Islet precursor cell (in vitro differentiated cells): ENCODE measurements at regions not wholly inside any gene's neighbourhood (a gene's known extent, or its start where the extent isn't known, plus 50 kb on each side); places are given as distances from the start of the nearest gene placed in this dataset.
"Not testable (repeated sequence)": the region's sequence is repeated elsewhere in the genome, so short reads cannot be mapped to it uniquely, and the experiment has no call there.

Source experiments
- DNase-seq: peaks from one replicate; pipeline ENCODE4 v3.0.0-alpha.2; 2018

DNA sequence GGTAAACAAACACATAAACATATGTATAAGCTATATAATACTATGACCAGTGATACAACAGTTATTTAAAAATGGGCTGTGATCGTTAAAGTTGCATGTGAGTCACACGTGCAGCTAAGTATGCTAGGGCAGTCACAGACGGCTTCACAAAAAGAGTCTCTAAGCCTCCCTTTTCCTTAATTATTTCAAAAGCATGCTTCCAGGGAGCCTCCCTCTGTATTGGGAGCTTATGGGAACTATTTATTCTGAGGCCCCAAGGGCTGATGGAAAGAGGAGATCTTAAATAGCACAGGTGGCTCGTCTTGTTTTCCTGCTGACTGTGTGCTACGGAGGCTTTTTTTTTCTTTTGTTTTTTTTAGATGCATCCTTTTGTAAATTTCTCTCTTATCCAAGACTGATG lies 94.3 kb downstream of the ADCYAP1 start:
- DNase-seq: no peak

DNA sequence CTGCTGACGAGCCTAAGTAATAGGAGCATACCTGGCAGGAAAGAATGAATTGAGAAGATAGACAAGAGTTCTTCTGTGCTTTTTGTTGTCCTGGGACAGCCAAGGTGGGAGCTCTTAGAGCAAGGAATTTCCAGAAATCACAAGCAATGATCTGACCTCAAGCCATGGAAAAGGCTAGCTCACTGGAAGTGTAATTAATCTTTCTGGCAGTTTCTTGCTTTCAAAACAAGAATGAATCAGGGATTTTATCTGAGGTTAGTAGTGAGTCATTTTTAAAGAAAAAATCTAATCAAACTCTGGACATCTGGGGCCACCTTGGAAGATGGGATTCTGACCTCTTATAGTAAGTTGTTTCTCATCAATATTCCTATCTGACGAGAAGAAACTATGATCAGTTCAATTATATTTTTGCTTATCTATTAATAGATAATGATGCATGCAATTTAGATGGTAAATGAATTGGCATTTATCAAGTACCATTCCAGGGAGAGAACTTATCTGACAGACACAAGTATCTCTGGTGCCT lies 98.0 kb downstream of the ADCYAP1 start:
- DNase-seq: no peak

DNA sequence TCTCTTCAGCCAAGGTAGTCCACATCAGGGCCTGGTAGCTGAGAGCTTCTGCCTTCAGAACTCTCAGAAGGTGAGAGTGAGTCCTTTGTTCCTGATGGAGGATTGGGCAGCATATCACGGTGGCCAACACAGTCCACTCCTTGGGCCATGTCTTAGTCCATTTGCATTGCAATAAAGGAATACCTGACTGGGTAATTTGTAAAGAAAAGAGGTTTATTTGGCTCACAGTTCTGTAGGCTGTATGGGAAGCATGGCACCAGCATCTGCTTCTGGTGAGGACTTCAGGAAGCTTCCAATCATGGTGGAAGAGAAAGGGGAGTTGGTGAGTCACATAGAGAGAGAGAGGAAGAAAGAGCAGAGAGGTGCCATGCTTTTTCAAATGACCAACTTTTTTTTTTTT lies 98.8 kb downstream of the ADCYAP1 start:
- no peak for DNase-seq

DNA sequence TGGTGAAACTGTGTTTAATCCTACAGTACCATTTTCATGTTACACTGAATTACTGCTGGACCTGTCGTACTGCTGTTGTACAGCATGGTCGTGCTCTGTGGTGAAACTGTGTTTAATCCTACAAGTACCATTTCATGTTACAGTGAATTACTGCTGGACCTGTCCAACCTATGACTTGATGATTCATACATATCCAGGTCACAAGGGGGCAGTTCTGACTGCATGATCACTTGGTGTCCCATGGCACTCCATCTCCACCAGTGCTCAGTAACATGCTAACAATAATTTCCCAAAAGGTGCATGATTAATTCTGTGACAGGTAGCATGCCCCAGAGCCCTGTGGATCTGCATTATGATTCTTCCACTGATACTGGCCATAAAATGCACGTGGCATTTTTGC lies 101.6 kb downstream of the ADCYAP1 start:
- DNase-seq: no peak

DNA sequence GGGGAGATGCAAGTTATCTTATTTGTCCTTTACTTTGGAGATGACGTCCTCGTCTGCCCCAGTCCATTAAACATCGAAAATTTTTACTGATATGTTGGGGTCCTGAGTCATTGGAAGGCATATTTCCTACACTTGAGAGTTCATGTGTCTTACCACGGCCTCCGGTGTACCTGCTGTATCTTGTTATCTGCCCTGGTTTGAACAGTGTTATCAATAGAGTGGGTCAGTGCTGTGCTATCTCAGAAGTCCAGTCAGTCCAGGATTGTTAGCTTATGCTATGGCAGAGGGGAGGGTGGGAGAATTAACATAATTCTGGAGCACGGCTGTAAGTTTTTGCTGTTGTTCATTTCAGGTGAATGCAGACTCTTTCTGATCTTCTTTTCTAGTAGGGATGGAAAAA lies 102.3 kb downstream of the ADCYAP1 start:
- no peak for DNase-seq

DNA sequence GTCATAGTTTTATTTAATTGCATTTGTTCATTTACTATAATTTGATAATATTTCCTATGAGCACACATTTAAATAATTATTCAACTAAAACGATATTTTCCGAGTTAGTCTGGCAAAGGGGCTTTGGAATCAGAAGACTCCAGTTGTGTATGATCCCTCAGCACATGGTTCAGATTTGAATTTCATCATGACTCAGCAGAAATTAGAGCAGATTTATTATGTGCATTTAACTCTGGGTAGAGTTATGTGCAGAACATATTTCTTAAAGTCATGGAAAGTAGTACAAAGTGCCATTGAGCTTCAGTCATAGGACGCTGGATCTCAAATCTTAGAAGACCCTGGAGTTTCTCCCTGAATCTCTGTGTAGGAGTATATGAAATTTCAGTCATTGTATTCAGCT lies 106.7 kb downstream of the ADCYAP1 start:
- no peak for DNase-seq

DNA sequence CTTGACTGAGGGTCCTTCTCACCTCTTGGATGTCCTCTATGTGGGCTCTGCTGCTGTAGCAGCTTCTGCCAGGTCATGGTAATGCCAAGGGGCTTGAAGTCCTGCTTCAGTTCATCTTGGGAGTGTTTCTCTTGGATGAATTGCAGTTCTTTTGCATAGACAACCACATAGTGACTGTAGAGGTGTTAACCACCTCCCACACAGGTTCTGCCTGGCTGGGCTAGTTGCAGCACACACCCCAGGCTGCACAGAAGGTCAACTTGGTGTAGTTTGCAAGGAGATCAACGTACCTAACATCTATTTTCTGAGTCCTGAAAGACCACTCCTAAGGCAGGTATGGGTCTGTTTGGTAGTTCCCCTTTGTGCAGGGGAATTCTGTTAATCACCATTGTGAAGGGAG lies 108.1 kb downstream of the ADCYAP1 start:
- no peak for DNase-seq

DNA sequence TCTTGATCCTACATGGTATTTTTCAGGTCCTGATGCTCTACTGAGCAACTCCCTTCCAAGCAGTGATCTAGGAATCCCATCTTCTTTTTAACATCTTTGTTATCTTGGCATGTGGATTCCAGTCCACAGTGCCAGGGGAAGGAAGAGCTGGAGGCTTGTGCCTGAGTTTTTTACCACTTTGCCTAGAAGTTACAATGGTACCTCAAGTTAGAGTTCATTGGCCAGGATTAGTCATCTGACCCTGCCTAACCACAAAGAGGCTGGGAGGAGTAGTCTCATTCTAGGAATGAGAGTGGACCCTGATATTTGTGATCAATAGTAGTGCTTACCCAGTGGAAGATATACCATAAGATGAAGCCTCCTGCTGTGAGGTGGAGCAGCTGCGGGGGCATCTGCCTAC lies 109.3 kb downstream of the ADCYAP1 start:
- no peak for DNase-seq

DNA sequence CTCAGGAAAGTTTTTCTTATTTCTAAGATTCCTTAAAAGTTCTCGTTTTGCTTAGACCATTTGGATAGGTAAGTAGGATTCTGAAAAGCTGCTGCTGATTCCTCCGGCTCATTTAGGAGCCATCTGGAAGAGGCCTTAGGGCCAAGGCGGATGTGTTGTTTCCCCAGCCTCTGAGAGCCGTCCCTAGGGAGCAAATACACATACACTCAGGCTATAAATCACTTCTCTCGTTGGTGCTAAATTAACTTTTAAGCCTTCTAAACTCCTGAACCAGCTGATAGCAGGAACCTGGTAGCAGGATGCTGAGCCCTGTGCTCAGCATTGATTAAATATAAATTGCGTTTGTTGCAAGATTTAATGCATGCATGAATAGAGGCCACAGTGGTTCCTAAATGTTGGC lies 109.8 kb downstream of the ADCYAP1 start:
- peak; percentile 62 for DNase-seq

DNA sequence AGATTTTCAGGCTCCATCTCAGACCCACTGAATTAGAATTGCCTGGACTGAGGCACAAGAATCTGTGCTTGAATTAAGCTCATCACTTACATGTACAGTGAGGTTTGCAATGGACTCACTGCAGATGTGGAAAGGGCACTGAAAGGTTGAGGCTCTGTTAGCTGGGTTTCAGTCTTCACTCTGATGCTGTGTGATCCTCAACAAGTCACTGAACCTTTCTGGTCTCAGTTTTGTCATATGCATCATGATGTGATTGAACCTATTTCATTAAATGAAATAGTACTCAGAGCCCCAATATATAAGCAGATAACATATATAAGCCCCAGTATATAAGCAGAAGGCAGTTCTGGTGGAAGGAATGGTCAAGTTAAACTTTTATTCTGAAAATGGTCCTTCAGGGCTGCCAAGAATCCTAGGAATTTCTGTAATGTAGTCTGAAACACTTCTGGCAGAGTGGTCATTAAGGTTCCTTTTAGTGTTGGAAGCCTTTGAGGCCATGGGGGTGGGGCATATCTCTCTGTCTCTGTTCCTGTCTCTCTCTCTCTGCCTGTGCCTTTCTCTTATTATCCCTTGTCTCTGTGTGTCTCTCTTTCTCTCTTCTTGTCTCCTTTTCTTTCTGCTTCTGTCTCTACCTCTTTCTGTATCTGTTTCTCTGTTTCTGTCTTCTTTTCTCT lies 110.4 kb downstream of the ADCYAP1 start:
- DNase-seq: peak; percentile 86

DNA sequence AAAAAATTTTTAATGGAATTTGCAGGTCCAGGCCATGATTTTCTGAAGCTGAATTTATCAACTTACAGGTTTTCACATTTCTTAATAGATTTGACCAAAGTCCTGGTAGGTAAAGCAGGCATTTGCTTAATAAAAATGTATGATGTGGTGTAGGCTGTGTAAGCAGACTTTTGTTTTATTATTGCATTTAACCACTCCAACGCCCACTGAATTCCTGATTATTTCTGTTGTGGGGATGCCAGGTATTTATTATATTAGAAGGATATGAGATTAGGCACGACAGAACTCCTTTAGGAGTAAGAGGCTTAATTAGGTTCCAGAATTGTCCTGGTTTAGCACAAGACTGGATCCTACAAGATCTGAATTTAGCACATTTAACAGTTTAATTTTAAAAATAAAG lies 111.1 kb downstream of the ADCYAP1 start:
- no peak for DNase-seq

DNA sequence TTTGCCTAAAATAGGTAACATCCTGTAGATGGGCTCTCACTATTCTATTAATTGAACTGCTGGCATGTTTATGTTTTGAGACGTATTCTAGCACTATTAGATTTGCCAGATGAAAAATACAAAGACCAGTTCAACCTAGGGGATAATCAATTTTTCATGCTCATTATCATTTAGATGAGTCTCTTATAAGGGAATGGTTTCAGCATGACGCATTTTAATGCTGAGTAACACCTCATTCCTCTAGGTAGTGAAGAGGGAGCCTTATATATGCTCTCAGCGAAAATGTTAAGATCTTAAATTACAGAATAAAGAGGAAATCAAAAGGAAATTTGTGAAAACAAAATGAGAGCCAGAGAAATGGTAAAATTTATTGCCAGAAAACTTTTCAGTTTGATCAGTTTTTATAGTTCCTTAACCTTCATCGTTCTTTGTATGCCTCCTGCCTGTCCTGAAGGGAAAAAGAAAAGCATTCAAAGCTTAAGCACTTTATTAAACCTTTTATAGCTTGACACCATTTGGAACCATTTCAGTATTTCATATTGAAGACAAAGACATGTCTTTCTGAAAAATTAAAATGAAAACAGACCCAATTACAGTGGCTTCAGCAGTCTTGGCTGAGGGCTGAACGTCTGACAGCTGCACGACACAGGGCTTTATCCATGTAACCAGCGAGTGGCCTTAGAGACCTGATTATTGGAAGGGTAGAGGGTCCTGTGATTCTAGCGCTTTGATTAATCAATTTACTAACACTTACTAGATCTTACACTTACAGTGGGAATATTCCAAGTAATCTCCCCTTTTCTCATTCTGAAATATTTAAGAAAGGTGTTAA lies 112.8 kb downstream of the ADCYAP1 start:
- no peak for DNase-seq

DNA sequence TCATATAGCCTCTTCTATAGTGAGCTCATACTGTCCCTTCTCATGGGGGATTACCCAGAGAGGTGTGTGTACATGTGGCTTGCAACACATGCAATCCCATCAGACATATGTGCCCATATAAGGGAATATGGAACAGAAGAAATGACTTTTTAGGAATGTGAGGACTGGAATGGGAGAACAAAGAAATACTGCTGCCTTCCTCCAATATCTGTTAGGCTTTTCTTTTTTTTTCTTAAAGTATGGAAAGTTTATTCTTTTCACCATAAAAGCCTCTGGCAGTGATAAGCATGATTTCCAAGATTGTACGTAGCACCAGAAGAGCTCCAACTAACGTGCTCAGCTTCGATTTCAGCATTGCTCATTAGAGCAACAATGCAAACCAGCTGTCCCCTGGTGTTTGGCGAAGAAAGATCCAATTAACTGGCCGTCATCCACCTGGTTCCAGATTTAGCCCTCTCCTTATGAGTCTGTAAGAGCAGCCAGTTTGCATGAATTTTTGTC lies 113.6 kb downstream of the ADCYAP1 start:
- no peak for DNase-seq

DNA sequence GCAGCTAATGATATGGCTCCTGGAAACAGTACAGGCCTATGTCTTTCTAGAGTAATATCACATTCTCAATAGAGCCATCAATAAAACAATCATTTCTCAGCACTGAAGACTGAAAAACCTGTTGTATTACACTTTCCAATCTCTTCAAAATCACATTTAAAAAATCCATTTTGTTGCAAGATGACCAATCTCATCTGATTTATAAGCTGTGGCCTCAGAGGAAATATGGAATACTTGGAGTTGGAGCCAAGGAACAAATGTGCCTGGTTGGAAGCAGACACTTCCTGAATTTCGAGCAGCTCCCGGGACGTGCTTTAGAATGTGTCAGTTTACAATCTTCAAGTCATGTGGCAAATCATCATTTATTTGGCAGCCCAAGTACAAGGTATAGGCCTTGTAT lies 114.5 kb downstream of the ADCYAP1 start:
- no peak for DNase-seq

DNA sequence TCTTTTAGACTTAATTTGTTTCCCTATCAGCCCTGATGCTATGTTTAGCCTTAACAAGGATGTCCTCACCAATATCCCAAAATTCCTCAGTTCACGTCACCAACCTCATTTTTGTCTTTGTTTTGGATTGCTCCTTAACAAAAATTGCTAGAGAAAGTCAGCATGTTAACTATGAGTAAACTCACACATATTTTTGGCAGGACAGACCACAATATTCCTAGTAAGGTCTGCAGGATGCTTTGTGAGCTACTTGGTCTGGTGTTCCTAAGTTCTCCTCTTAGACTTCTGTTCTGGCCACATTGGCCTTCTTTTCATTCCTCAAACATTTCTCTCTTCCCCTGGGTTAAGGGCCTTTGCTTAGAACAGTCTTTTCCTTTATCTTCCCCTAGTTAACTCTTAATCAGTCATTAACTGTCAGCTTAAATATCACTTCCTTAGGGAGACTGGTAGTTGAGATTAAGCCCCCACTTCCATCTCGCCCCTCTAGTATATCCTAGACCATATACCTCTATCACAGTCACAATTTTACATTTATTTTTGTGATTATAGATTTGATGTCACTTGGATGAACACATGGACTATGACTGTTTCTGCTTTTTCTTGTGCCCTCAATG lies 116.2 kb downstream of the ADCYAP1 start:
- DNase-seq: no peak

DNA sequence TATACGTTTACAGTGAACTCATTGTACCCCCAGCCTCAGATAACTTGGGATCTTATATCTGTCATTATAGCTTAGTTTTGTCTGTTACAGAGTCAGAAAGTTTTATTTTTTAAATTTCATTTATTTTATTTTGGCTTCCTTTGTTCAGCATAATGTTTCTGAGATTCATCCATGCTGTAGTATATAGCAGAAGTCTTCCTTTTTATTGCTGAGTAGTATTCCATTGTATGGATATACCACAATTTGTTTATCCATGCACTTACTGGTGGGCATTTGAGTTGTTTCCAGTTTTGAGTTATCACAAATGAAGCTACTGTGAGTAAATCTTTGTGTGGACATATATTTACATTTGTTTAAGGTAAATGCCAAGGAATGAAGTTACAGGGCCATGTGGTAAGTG lies 122.3 kb downstream of the ADCYAP1 start:
- DNase-seq: no peak

DNA sequence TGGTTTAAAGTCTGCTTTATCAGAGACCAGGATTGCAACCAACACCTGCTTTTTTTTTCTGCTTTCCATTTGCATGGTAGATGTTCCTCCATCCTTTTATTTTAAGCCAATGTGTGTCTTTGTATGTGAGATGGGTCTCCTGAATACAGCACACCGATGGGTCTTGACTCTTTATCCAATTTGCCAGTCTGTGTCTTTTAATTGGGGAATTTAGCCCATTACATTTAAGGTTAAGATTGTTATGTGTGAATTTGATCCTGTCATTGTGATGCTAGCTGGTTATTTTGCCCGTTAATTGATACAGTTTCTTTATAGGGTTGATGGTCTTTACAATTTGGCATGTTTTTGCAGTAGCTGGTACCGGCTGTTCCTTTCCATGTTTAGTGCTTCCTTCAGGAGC lies 128.4 kb downstream of the ADCYAP1 start:
- DNase-seq: not testable (repeated sequence)

DNA sequence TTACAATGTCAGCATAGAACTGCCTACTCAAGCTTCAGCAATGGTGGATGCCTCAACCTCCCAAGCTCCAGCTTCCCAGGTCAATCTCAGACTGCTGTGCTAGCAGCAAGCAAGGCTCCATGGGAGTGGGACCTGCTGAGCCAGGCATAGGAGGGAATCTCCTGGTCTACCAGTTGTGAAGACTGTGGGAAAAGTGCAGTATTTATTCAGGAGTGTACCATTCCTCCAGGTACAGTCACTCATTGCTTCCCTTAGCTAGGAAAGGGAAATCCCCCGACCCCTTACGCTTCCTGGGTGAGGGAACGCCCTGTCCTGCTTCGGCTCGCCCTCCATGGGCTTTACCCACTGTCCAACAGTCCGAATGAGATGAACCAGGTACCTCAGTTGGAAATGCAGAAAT lies 130.3 kb downstream of the ADCYAP1 start:
- DNase-seq: no peak

DNA sequence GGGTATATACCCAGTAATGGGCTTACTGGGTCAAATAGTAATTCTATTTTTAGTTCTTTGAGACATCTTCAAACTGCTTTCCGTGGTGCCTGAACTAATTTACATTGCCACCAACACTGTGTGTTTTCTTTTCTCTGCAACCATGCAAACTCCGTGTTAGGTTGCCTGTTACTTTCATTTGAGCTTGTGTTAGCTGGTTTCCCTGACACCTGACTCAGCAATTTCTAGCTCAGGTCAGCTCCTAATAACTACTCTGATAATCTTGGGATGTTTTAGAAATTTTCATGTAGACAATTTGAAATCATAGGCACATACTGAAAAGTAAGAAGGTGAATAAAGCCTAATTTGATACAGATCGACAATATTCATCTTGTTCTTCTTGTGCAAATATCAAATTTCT lies 132.3 kb downstream of the ADCYAP1 start:
- no peak for DNase-seq

DNA sequence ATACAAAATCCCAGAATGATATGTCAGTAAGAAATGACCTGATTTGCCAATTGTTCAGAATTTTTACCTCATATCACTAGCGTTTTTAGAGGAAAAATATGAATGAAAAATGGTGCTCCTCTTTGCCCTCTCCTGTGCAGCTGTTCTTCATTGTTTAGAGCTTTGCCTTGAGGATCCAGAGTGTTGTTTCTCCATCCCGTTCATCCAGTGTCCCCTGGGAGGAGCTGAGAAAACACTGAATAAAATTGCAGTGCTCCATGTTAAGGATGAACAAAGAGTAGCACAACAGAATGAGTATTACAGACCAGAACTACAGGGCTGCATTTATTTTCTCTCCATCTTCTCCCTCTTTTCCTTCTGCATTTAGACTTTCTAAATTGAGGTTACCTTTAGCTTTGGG lies 133.1 kb downstream of the ADCYAP1 start:
- no peak for DNase-seq

DNA sequence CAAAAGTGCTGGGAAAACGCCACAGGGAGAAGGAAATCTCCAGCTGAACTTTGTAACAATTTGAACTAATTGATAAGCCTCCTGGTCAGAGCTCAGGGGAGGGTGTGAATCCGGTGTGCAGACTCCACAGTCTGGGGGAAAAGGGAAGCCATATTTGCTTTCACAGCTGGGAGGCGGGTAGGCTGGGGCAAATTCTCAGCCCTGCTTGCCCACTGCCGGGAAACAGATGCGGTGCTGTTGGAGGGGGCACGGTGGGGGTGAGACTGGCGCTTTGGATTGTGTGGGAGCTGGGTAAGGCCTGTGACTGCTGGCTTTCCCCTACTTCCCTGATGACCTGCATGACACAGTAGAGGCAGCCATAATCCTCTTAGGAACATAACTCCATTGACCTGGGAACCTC lies 134.8 kb downstream of the ADCYAP1 start:
- no peak for DNase-seq

DNA sequence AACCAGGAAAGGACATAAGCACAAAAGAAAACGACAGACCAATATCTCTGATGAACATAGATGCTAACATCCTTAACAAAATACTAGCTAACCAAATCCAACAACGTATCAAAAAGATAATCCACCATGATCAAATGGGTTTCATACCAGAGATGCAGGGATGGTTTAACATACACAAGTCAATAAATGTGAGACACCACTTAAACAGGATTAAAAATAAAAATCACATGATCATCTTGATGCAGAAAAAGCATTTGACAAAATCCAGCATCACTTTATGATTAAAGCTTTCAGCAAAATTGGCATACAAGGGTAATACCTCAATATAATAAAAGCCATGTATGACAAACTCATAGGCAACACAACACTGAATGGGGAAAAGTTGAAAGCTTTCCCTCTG lies 138.4 kb downstream of the ADCYAP1 start:
- DNase-seq: not testable (repeated sequence)

DNA sequence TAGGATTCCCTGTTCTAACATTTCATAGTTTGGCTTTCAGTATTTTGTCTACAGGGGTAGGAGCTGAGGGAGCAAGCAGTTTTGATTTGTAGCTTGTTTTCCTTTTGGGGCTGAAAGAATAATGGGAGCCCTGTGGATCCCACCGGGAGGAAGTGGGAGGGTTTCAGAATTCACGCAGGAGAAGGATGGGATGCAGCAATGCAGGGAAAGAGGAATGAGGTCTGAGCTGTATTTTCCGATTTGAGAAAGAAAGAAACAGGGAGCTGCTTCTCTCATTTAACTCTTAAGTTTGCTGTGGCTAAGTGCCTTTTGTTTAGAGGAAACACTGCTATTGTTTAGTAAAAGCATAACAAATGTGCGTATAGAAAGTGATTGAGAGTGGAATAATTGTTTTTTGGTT lies 141.0 kb downstream of the ADCYAP1 start:
- no peak for DNase-seq

DNA sequence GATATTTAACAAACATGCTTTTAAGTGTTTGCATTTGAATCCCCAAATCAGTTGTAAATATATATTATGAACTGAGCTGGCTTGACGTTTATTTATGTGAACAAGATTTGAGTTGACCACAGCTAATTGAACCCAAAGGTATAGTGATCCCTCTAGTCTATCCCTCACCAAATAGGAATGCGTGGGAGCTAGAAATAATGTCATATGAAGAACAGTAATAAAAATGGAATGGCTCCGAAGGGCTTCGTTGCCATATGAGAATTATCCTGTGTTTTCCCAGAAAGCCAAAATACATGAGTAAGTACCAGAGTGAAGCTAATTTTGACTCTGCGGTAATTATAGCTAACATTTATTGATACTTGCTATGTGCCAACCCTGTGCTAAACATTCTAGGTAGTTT lies 142.7 kb downstream of the ADCYAP1 start:
- DNase-seq: no peak
